Stimulated activated CD8-positive, alpha-beta memory T cell treated with anti-CD3 and anti-CD28 coated beads, Interleukin-7, amount 100 ng/mL, for 48 hours (primary cell): ENCODE measurements at regions not wholly inside any gene's neighbourhood (a gene's known extent, or its start where the extent isn't known, plus 50 kb on each side); places are given as distances from the start of the nearest gene placed in this dataset.

Source experiments
- DNase-seq, 2 donors: peaks; one replicate each; pipeline ENCODE4 v3.0.0-alpha.2; 2020; ENCODE audit warnings: low read depth in 1 of 2; ENCODE audit errors: extremely low read depth in 1 of 2

DNA sequence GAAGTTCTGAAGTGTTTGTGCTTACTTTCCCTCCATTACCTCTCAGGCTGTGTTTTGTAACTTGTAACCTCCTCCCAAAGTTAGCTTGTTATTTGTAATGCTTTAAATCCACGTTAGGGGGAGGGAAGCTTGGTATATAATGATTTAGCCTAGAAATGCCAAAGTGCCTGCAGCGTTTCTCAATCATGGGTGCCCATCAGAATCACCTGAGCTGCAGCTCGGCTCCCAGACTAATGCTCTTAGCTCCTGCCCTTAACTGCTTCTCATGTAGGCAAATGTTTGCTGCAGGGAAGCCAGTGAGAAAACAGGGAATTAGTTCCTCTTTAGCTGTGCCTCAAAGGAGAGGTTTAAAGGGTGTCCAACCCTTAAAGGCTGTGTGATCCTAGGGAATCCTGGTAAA, 219.2 kb upstream of the NAALADL2 start:
- no peak for DNase-seq

DNA sequence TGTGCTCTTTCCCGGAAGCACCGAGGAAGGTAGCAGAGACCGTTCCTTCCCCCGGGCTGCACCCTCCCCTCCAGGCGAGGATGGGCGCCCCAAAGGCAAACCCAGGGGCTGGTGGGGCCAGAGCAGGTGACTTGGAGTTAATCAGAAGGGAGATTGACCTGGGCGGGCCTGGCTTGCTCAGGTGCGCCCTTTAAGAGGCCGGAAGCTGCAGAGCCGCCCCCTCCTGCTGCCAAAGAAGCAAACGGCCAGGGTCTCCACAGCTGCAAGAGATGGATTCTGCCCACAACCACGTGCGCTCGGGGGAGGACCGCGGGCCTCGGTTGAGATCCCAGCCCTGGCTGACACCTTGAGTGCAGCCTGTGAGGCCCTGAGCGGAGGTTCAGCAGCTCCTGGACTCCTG, 218.2 kb upstream of the NAALADL2 start:
- DNase-seq = no peak

- DNase-seq = no peak
These were observed 214.8 kb upstream of the NAALADL2 start for GRCh38 chr3:174644287-174644686.

DNA sequence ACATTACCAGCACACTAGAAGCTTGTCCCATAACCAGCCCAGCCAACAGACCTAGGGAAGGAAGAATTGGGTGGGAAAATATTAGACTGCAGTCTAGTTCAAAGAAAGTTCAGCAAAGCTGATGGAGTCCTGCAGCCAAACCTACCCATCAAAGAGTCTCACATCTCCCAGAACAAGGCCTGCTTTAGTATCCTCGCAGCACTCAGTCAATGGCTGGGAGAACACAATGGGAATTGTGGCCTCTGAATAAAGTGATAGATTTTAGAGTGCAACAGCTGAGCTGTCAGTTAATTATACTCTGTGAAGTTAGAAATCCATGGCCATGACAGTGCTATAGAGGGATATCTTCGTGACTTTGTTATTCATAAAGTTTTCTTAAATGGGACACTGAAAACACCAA, 207.2 kb upstream of the NAALADL2 start:
- DNase-seq = no peak

- no peak for DNase-seq
These were observed 199.6 kb upstream of the NAALADL2 start for GRCh38 chr3:174659511-174659910.

GRCh38 chr3:174662653-174663052, 196.5 kb upstream of the NAALADL2 start:
- DNase-seq = no peak

DNA sequence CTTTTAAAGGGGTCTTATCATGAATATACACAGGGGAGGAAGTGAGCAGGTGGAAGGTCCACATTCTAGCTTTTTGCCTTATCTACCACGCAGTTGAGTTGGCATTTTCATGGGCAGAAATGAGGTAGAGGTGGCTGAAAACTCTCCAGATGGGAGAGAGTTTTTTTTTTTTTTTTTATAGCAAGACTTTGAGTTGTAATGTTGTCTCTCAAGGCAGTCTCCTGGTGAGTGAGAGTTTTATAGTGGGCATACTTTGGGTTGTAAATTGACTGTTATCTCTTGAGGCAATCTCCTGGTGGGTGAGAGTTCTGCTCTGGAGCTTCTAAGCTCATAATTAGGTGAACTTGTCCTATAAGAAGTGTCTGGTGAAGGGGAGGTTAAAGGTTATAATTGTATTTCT, 191.7 kb upstream of the NAALADL2 start:
- DNase-seq = no peak

- DNase-seq = no peak
These were observed 183.7 kb upstream of the NAALADL2 start for GRCh38 chr3:174675406-174675805.

DNA sequence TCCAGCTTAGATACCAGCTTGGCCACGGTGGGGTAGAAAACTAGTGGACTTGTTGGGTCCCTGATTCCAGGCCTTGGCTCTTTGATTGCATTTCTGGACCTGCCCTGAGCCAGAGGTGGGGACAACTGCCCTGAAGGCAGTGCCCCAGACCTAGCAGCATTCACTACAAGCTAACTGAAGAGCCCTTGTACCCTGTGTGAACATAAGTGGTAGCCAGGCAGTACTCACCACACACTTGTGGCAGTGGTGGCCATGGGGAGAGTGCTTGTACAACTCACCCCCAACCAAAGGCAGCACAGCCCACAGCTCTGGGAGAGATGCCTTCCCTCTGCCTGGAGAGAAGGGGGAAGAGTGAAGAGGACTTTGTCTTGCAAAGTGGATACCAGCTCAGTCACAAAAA, 177.3 kb upstream of the NAALADL2 start:
- DNase-seq = no peak

DNA sequence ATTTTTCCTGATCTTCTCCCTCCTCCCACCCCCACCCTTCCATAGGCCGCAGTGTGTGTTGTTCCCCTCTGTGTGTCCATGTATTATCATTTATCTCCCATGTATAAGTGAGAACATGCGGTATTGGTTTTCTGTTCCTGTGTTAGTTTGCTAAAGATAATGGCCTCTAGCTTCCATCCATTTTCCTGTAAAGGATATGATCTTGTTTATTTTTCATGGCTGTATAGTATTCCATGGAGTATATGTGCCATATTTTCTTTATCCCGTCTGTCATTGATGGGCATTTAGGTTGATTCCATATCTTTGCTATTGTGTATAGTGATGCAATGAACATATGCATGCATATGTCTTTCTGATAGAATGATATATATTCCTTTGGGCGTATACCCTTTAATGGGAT, 173.3 kb upstream of the NAALADL2 start:
- no peak for DNase-seq

GRCh38 chr3:174697310-174697709, 161.8 kb upstream of the NAALADL2 start:
- DNase-seq = no peak

DNA sequence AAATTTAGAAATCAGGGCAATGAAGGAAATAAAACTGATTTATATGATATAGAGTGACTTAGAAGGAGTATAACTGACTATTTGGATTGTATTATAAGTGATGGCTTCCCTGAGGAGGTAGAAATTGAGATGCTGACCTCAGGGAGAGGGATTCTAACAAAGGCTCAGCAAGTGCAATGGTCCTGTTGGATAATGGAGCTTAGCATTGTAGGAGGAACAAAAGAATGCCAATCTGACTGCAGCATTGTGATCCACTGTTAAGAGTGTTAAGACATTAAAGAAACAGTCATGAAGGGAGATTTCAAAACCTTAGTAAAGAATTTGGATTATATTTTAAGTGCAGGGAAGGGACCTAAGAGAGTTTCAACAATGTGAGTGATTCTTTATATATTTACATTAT, 158.4 kb upstream of the NAALADL2 start:
- no peak for DNase-seq

DNA sequence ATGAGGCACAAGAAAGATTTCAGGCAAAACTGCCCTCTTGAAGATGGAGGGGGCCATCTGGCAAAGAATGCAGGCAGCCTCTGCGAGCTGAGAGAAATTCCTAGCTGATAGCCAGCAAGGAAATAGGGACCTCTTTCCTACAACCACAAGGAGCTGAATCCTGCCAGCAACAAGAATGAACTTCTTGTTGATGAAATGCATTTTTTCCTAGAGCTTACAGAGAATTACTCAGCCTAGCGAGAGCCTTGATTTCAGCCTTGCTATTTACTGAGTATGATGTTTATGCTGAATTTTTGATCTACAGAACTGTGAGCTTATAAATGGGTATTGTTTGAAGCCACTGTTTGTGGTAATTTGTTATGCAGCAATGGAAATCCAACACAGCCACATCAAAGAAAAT, 148.5 kb upstream of the NAALADL2 start:
- no peak for DNase-seq

- no peak for DNase-seq
These were observed 143.7 kb upstream of the NAALADL2 start for GRCh38 chr3:174715386-174715785.

DNA sequence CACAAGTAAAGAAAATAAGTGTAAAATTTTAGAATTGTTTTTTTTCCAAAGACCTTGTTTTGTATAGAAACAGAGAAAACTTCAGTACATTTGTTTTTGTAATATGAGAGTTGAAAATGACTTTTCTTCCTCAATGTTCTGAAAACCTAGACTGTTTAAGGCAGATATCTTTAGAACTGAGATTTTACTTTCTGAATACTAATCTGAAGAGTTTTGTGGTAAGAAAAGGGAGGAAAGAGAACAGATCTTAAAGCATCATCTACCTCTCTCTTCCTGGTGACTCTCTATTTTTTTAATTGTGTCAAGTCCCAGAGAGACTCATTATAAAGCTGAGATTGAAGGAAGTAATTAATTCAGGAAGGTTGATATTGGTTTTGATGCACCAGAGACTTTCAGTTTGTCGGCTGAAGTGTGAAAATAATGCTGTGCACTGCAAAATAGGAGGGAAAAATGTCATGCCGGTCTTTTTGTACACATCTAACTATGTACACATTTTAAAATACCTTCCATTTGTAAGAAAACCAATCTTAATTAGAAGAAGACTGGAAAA, 142.1 kb upstream of the NAALADL2 start:
- no peak for DNase-seq

DNA sequence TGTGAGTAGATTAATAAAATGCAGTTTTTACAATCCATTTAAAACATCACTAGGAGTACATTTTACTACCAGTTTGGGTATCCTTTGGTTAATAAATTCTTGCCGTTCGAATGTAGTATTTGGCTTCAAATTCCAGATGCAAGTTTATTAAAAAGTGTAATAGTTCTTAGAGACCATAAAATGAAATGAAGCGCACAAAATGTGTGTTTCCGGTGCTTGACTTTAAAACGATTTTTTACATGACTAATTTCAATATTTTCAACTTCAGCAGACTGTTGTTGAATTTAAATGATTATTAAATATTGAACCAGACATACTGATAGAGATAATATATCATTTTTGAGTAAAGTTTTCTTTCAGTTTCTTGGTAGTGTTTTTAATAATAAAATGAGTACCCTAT, 138.4 kb upstream of the NAALADL2 start:
- DNase-seq = no peak

DNA sequence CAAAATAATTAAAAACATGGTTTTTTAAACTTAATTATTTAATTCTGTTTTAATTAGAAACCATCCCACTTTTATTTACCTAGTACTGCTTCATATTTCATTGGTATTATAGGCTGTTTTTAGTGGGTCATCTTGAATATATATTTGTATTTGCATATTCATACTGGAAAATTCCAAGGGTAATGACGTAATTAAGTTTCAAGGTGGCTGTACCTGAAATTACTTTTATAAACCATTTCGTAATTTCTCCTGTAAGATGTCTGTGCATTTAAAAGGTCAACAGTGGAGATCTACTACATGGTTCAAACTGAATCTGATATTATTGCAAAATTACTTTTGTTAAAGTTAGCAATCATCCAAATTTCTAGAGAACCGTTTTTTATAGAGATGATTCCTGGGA, 133.8 kb upstream of the NAALADL2 start:
- DNase-seq = no peak

GRCh38 chr3:174737966-174738365, 121.2 kb upstream of the NAALADL2 start:
- DNase-seq = no peak

DNA sequence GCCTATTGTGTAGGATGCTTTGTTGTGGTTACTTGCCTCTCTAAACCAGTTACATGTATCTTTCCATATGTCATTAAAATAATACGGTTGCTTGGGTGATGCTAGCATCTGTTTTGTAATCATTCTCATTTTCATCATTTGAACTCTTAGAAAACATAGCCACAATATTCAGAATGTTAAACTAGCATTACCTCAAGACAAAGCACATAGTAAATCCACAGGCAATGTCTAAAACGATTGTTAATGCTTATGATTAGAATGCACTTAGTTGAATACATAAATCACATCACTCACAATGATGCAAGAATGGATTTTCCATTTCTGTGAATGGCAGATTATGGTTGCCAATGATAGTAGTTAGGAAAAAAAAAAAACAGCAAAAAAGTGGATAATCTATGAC, 110.0 kb upstream of the NAALADL2 start:
- no peak for DNase-seq

DNA sequence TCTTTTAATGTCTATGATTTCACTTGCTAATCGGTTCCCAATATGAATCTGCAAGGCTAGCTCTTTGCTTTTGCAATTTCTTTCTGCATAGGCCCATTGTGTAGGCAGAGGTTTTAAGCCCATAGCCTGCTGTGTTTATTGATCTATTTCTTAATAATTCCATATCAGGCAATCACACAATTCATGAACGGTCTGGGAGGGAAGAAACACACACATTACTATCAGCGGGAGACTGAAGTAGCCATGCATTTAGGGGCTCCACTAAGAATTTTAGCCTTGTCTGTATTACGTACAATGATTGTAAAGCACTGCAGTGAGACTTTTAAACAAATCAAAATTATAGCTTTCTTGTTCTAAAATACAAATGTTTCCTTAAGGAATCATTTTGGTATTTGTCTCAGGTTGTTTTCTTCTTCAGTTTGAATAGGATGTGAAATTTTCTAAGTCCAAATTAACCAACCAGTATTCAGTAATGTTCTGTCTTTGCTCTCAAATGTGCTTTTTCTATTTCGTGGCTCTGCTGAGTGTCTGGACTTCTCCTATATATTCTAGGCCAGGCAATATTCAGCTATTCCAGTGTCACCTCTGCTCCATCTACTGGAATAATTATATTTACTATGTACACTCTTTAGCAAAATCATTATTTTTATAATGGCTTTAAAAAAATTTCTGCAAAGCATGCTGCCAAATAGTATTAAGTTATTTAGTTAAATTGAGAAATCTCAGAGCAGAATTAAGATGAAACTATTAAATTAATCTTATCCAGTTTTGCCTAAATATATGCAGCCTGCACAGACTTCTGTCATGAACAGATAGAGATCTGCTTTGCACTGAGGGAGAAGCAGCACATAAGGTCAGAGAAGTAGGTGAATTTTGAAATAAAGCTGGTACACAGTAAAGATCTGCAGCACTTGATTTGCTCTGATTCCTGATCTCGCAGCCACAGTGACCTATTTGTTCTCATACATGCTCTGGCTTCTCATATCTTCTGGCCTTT, 103.0 kb upstream of the NAALADL2 start:
- DNase-seq = no peak

DNA sequence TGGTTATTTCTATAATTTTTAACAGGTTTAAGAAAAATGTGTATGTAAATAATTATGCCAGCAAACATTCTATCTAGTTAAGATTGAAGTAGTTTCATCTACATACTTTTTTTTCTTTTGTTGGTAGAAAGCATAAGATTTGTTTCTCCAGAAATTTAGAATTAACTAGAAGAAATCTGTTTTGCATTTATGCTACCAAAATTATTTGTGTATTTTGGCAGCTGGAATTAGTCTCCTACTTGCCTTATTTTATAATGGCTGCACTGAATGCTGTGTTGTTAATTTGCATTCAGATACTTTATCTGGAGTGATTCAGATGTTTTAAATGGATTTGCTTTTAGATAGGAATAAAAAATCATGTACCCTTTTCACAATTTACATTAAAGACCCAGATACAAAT, 100.2 kb upstream of the NAALADL2 start:
- no peak for DNase-seq

GRCh38 chr3:174767406-174767805, 91.7 kb upstream of the NAALADL2 start:
- DNase-seq = no peak
